H4 (cell line): ENCODE measurements at regions not wholly inside any gene's neighbourhood (a gene's known extent, or its start where the extent isn't known, plus 50 kb on each side); places are given as distances from the start of the nearest gene placed in this dataset.

ENCODE experiments used
- DNase-seq: peaks from one replicate; pipeline ENCODE4 v3.0.0-alpha.2; 2015; ENCODE audit warnings: low spot score

DNA sequence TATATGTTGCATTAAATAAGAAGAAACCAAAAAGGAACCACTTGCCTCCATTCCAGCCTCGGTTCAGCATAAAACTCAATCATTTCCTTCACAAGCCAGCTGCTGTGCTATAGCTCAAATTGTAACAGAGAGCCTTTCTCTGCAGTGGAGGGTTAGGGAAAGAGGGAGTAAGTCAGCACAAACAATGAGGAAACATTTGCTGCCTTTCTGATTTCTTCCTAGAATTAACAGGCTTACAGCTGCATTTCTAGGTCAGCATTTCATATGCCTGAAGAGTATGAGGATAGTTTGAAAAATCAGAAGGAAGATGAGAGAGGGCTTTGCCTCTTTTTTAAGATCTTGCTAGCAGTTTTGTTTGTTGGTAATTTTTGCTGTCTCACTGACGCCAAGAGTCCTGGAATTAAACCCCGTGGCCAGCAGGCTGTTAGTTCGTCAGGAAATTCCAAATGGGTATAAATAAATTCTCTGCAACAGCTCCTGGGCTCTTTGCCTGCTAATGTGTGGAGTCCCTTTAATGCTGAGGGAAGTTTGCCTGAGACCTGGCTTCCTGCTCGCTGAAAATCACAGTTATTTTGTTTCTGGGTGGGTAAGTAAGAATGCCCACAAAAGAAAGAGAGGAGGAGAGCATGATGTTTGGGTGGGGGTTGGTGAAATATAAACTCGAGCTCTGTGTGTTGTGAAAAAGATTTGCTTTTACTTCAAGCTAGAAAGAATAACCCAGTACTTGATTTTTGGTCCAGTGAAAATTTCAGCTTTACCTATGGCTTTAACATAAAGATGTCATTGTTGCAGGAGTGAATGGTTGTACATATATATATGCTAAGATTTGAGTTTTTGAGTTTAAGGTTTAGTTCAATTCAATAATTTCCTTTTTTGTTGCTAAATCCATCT, 148.1 kb upstream of the DMRT1 start:
- peak; percentile 63 for DNase-seq

- DNase-seq: no peak
Observed at GRCh38 chr9:694092-694402, 147.4 kb upstream of the DMRT1 start.

DNA sequence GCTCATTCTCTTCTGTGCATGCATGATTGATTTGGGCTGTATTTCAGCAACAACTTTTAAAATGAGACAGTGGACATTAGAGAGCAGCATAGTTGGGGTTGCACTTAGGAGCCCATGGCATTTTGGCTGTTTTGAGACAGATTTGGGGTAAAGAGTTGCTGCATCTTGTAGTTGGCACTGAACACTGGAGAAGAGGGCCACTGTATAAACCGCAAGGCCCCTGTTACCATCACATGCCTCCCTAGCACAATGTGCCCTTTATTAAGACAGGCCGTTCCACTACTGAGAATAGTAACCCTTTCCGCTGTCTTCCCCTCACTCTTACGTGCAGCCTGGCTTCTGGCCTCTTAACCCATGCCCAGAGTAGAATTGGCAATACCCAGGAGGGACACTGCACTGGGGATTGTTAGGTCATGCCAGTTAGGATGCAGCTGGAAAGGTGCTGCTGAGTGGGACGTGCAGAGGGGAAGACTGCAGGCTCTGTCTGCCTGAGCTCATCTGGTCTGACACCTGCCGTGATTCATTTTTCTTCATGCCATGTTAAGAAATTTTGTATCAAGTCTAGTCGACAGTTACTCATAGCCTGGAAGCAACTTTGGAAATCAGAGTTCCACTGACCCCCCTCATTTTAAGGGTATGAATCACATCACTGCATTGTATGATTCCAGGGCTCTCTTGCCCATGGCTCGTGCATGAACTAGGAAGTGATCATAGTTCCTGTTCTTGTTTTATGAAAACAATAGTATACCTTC, 146.9 kb upstream of the DMRT1 start:
- DNase-seq: peak; percentile 27

DNA sequence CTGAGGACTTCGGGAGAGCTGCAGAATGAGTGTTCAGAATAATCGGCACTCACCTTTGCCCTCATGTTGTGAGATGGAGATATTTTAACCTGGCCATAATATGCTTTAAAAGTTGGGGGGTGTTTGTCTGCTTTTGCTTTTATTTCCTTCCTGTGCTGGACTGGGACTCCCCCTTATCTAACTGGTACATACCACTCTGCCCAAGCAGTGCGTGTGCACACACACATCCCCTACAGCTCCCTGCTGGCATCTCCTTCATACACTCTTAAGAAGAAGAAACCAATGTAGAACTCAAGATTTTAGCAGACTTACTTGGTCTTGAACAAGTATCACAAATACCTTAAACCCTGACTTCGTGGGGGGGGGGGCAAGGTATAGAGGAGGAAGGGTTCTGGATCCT, 146.2 kb upstream of the DMRT1 start:
- no peak for DNase-seq

- peak; percentile 30 for DNase-seq
Observed at GRCh38 chr9:696332-697323, 144.9 kb upstream of the DMRT1 start.

- no peak for DNase-seq
Observed at GRCh38 chr9:698276-698675, 143.2 kb upstream of the DMRT1 start.

GRCh38 chr9:698954-699353, 142.5 kb upstream of the DMRT1 start:
- no peak for DNase-seq

DNA sequence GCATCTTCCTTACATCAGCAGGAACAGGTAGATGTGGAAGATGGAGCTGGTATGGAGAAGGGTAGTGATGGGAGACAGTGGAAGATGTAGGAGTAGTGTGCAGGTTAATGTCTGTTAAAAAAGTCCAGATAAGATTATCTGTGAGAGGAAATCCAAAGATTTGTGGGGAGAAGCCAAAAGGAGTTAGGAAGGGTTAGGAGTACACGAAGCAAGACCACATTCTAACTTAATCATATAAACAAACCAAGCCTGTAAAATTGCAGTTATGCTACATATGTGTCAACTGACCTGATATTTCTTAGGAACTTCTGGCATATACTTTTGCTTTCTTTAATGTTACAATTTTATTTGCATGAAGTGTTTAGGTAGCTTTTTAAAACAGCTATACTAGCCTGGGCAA, 142.1 kb upstream of the DMRT1 start:
- DNase-seq: no peak

DNA sequence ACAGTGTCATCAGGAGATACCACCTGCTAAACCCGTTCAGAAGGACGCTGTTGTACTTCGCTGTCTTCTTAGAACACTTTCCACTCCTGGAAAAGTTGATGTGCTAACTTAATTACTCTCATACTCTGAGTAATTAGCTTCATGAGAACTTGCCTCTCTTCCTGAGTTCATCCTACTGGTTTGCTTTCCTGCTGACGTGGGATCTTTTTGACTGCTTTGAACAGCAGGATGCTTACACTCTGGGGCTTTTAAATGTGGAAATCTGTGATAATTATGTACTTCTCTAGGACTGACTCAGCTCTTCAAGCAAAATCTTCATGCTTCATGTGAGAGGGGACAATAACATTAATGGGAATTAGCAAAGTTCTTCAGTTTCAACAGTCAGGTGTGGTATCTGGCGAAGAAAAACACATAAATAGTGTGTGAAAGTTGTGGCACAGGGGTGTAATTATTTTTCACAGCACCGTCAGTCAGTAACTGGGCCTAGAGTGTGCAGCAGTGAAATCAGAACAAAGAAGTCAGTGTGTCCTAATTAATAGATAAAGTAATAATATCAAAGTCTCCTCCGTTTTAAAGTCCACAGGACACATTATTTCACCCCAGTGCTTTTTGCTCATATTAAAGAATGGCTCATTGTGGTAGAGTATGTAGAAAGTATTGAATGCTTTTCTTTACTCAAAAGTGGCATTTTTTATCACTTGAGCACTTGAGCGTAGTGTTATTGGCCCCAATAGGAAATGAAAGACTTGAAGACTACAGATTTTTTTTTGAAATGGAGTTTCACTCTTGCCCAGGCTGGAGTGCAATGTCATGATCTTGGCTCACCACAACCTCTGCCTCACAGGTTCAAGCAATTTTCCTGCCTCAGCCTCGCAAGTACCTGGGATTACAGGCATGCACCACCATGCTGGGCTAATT, 140.9 kb upstream of the DMRT1 start:
- no peak for DNase-seq

GRCh38 chr9:703392-703791, 138.1 kb upstream of the DMRT1 start:
- DNase-seq: no peak

DNA sequence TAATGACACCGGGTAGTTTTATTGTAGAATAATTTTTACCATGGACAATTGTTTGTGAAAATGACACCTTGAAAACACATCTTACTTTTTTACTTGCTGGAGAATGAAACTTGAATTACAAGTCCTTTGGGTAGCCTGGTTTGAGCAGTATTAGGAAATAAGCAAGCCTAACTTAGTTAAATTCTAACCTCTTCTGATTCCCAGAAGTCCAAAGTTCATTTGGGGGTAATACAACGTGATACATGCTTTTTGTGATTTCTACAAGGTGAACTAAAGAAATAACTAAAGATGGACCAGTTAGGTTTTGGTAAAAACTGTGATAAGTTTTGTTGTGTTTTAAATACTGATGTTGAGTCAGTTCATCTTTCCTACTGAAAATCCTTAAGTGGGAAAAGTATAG, 135.4 kb upstream of the DMRT1 start:
- no peak for DNase-seq

DNA sequence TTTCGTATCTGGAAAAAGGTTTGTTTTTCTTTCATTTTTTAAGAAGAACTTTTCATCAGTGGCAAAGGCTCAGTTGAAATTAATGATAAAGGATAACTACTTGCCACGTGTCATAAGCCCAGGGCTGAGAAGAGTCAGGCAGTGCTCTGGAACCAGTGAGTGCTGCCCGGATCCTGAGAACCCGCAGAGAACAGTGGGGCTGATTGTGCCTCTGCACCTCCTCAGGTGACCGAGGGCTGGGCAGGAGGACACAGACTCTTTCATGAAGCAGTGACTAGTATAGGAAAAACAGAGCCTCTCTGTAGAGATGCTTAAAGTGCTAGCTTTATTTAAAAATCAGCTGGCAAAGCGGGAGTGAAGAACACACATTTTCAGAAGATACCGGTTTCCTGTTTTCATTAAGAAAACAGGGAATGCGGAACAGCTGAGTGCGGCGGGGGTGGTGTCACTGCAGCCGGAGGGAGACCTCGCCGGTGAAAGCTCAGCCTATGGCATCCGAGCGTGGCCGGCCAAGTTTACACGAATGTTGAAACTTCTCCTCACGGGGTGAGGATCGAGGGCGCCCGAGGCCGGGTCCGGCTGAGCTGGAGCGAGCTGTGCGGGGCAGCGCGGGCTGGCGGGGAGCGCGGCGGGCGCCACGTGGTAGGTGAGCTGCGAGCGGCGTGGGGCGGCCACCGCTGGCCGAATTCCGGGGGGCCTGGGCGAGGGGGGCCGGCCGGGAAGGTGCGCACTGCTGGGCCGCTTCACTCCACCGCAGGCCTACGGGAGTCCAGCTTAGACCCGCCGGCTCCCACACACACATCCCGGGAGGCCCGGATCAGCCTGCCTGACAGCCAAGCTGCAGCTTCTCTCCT, 134.7 kb upstream of the DMRT1 start:
- peak; percentile 33 for DNase-seq

GRCh38 chr9:708182-708550, 133.3 kb upstream of the DMRT1 start:
- no peak for DNase-seq

DNA sequence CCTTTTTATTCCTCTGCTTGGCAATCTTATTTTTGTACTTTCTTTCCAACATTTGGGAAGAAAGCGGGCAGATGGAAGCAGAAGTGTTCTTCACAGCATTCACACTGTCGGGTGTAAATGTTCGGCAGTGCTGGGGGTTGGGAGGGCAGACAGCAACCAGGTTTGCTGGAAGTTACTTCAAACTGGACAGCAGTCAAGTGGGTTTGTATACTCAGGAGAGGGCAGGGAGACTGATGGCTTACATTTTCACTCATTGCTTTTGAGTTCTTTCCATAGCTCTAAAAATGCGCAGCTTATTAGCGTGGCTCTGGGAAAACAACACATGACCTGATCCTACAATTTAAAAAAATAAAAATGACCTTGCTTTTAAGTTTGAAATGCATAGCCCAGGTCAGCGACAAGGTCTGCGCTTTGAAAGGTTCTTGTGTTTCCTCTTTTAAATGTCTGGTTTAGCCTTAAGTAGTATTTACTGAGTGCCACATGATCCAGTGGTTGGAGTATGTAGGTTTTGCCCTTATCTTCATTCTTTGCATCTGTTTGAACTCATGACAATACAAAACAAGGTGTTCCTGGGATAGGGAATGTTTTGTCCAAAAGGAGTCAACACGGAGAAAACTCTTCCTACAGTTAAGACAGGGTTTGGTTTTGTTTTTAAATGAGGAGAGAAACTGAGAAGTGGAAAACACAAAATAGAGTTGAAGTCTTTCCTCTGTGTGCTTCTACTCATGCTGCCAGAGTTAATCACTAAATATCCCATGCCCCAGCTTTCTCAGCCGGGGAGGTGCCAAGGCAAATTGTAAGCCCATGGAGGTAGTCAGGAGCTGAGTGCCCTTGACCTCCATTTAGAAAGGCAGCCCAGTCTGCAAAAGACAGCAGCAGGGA, 132.7 kb upstream of the DMRT1 start:
- DNase-seq: no peak

DNA sequence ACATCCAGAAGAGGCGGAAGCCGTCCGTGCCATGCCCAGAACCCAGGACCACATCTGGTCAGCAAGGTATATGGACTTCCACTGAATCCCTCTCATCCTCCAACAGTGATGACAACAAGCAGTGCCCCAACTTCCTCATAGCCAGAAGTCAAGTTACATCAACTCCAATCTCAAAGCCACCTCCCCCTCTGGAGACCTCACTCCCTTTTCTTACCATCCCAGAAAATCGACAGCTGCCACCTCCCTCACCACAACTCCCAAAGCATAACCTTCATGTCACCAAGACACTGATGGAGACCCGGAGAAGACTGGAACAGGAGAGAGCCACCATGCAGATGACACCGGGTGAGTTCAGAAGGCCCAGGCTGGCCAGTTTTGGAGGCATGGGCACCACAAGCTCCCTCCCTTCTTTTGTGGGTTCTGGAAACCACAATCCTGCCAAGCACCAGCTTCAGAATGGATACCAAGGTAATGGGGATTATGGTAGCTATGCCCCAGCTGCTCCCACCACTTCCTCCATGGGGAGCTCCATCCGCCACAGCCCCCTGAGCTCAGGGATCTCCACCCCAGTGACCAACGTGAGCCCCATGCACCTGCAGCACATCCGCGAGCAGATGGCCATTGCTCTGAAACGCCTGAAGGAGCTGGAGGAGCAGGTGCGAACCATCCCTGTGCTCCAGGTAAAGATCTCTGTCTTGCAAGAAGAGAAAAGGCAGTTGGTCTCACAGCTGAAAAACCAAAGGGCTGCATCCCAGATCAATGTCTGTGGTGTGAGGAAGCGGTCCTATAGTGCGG, 130.3 kb upstream of the DMRT1 start:
- DNase-seq: no peak

DNA sequence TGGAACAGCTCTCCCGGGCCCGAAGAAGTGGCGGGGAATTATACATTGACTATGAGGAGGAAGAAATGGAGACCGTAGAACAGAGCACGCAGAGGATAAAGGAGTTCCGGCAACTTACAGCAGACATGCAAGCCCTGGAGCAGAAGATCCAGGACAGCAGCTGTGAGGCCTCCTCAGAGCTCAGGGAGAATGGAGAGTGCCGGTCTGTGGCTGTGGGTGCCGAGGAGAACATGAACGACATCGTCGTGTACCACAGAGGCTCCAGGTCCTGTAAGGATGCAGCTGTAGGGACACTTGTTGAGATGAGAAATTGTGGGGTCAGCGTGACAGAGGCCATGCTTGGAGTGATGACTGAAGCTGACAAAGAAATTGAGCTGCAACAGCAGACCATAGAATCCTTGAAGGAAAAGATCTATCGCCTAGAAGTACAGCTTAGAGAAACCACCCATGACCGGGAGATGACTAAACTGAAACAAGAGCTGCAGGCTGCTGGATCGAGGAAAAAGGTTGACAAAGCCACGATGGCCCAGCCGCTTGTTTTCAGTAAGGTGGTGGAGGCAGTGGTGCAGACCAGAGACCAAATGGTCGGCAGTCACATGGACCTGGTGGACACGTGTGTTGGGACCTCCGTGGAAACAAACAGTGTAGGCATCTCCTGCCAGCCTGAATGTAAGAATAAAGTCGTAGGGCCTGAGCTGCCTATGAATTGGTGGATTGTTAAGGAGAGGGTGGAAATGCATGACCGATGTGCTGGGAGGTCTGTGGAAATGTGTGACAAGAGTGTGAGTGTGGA, 129.5 kb upstream of the DMRT1 start:
- DNase-seq: no peak

GRCh38 chr9:712643-713042, 128.9 kb upstream of the DMRT1 start:
- DNase-seq: no peak
